ENCODE measurements at regions not wholly inside any gene's neighbourhood (a gene's known extent, or its start where the extent isn't known, plus 50 kb on each side); places are given as distances from the start of the nearest gene placed in this dataset.

DNA sequence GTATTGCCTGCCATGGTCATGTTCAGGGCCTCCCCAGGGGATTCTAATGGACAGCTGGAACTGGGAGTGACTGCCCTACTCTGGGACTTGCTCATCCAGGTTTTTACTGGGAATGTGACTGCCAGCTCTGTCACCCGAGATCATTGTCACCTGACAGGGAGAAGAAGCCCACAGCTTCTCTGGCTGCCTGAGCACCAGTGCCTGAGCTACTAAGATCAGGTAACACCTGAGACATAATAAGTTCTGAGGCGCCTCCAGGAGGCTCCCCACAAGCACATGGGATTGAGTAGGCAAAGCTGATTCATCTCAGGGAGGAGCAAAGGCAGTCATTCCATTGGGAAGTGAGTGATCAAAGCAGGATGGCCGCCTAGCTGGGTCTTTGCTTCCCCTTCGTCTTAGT, 84.2 kb upstream of the GALNT18 start (continued):
- TF ChIP-seq ZFP30 (CRISPR knock-in tag; IDR thresholded peaks at IDR 0.05) (no peak), OSR1 (CRISPR knock-in tag; IDR thresholded peaks at IDR 0.05) (no peak), PATZ1 (CRISPR knock-in tag; IDR thresholded peaks at IDR 0.05; ENCODE audit: borderline replicate concordance) (no peak)

DNA sequence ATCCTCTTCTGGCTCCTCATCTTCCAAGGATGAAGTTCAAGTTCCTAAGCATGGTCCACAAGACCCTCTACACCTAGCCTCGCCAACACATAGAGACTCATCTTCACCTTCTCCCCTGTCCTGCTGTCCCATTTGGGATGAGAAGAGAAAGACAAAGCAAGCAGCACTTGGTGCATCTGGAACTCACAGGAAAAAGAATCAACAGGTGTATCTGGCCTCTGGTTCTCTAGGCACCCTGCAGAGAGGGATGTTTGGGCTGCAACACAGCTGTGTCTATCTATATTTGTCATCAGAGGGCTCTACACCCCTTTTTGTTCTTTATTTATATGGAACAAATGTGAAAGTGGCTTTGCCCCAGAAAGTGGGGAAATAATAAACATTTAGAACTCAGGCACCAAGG, 82.1 kb upstream of the GALNT18 start:
- ATAC-seq = no peak
- TF ChIP-seq ARNTL (CRISPR knock-in tag; IDR thresholded peaks at IDR 0.05; ENCODE audit: borderline replicate concordance, low read depth) (no peak), ZNF565 (CRISPR knock-in tag; conservative IDR thresholded peaks at IDR 0.05; ENCODE audit: low read depth) (no peak), BACH2 (CRISPR knock-in tag; IDR thresholded peaks at IDR 0.05; ENCODE audit: borderline replicate concordance) (no peak), TCF4 (CRISPR knock-in tag; IDR thresholded peaks at IDR 0.05; ENCODE audit: borderline replicate concordance) (no peak), ZC3H10 (CRISPR knock-in tag; IDR thresholded peaks at IDR 0.05) (no peak), CREB5 (CRISPR knock-in tag; IDR thresholded peaks at IDR 0.05; ENCODE audit: low read depth) (no peak), OSR1 (CRISPR knock-in tag; IDR thresholded peaks at IDR 0.05) (no peak), ZNF8 (CRISPR knock-in tag; IDR thresholded peaks at IDR 0.05) (no peak), ZFP3 (CRISPR knock-in tag; IDR thresholded peaks at IDR 0.05) (no peak), CSDC2 (CRISPR knock-in tag; IDR thresholded peaks at IDR 0.05) (no peak), ZFP30 (CRISPR knock-in tag; IDR thresholded peaks at IDR 0.05) (no peak), PPARA (CRISPR knock-in tag; IDR thresholded peaks at IDR 0.05; ENCODE audit: borderline replicate concordance) (no peak), TOX (CRISPR knock-in tag; IDR thresholded peaks at IDR 0.05; ENCODE audit: borderline replicate concordance) (no peak), ESRRG (CRISPR knock-in tag; IDR thresholded peaks at IDR 0.05) (no peak), ISL1 (CRISPR knock-in tag; IDR thresholded peaks at IDR 0.05) (no peak), POU6F1 (CRISPR knock-in tag; IDR thresholded peaks at IDR 0.05; ENCODE audit: borderline replicate concordance, low read depth) (no peak), GLIS3 (CRISPR knock-in tag; IDR thresholded peaks at IDR 0.05) (no peak)
- TF ChIP-seq, protein P1, sequence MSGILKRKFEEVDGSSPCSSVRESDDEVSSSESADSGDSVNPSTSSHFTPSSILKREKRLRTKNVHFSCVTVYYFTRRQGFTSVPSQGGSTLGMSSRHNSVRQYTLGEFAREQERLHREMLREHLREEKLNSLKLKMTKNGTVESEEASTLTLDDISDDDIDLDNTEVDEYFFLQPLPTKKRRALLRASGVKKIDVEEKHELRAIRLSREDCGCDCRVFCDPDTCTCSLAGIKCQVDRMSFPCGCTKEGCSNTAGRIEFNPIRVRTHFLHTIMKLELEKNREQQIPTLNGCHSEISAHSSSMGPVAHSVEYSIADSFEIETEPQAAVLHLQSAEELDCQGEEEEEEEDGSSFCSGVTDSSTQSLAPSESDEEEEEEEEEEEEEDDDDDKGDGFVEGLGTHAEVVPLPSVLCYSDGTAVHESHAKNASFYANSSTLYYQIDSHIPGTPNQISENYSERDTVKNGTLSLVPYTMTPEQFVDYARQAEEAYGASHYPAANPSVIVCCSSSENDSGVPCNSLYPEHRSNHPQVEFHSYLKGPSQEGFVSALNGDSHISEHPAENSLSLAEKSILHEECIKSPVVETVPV (CRISPR knock-in tag; IDR thresholded peaks at IDR 0.05) = no peak
- TF ChIP-seq, protein P2, sequence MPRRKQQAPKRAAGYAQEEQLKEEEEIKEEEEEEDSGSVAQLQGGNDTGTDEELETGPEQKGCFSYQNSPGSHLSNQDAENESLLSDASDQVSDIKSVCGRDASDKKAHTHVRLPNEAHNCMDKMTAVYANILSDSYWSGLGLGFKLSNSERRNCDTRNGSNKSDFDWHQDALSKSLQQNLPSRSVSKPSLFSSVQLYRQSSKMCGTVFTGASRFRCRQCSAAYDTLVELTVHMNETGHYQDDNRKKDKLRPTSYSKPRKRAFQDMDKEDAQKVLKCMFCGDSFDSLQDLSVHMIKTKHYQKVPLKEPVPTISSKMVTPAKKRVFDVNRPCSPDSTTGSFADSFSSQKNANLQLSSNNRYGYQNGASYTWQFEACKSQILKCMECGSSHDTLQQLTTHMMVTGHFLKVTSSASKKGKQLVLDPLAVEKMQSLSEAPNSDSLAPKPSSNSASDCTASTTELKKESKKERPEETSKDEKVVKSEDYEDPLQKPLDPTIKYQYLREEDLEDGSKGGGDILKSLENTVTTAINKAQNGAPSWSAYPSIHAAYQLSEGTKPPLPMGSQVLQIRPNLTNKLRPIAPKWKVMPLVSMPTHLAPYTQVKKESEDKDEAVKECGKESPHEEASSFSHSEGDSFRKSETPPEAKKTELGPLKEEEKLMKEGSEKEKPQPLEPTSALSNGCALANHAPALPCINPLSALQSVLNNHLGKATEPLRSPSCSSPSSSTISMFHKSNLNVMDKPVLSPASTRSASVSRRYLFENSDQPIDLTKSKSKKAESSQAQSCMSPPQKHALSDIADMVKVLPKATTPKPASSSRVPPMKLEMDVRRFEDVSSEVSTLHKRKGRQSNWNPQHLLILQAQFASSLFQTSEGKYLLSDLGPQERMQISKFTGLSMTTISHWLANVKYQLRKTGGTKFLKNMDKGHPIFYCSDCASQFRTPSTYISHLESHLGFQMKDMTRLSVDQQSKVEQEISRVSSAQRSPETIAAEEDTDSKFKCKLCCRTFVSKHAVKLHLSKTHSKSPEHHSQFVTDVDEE (CRISPR knock-in tag; IDR thresholded peaks at IDR 0.05) = no peak

- no peak for TF ChIP-seq TOX (CRISPR knock-in tag; IDR thresholded peaks at IDR 0.05; ENCODE audit: borderline replicate concordance)
- TF ChIP-seq, protein P2 (CRISPR knock-in tag; IDR thresholded peaks at IDR 0.05) = no peak
- no peak for TF ChIP-seq POU6F1 (CRISPR knock-in tag; IDR thresholded peaks at IDR 0.05; ENCODE audit: borderline replicate concordance, low read depth)
- no peak for TF ChIP-seq ZFP3 (CRISPR knock-in tag; IDR thresholded peaks at IDR 0.05)
- TF ChIP-seq ZFP30 (CRISPR knock-in tag; IDR thresholded peaks at IDR 0.05) = no peak
- TF ChIP-seq BACH2 (CRISPR knock-in tag; IDR thresholded peaks at IDR 0.05; ENCODE audit: borderline replicate concordance) = no peak
- no peak for TF ChIP-seq TCF4 (CRISPR knock-in tag; IDR thresholded peaks at IDR 0.05; ENCODE audit: borderline replicate concordance)
- TF ChIP-seq CSDC2 (CRISPR knock-in tag; IDR thresholded peaks at IDR 0.05) = no peak
- TF ChIP-seq PPARA (CRISPR knock-in tag; IDR thresholded peaks at IDR 0.05; ENCODE audit: borderline replicate concordance) = no peak
- TF ChIP-seq SNAI2 (CRISPR knock-in tag; IDR thresholded peaks at IDR 0.05) = no peak
- no peak for TF ChIP-seq ISL1 (CRISPR knock-in tag; IDR thresholded peaks at IDR 0.05)
- TF ChIP-seq RARB (CRISPR knock-in tag; IDR thresholded peaks at IDR 0.05) = no peak
- no peak for TF ChIP-seq ZNF565 (CRISPR knock-in tag; conservative IDR thresholded peaks at IDR 0.05; ENCODE audit: low read depth)
These were observed 79.3 kb upstream of the GALNT18 start for GRCh38 chr11:11701070-11701469.

More at GRCh38 chr11:11701070-11701469, 79.3 kb upstream of the GALNT18 start:
- no peak; the same call in 2 of the 3 replicates for ATAC-seq
